Fibroblast of lung (primary cell): ENCODE measurements at regions not wholly inside any gene's neighbourhood (a gene's known extent, or its start where the extent isn't known, plus 50 kb on each side); places are given as distances from the start of the nearest gene placed in this dataset.

Experiments used
- CTCF ChIP-seq, 2 donors: IDR thresholded peaks in 1 of 2; conservative IDR thresholded peaks in 1 of 2; 1 replicate in 1 of 2; 2 replicates in 1 of 2; pipeline ENCODE4 v1.5.1; 2011 to 2012; ENCODE audit warnings: low read length in 2 of 2, control low read depth in 1 of 2, inconsistent platforms in 1 of 2, low read depth in 1 of 2, mild to moderate bottlenecking in 1 of 2
- EZH2 ChIP-seq: IDR thresholded peaks from 2 replicates; pipeline ENCODE4 v1.5.1; 2012; ENCODE audit warnings: low read length, control low read depth, mild to moderate bottlenecking; ENCODE audit errors: missing control alignments

GRCh38 chr21:35981514-35982070 is 78.7 kb downstream of the SETD4 start:
- no peak for TF ChIP-seq CTCF (conservative IDR thresholded peaks at IDR 0.05 in 1 of 2, IDR thresholded peaks at IDR 0.05 in 1 of 2; ENCODE audit: low read depth in 1 of 2, low read length in 2 of 2)
- TF ChIP-seq EZH2 = no peak
